GM12875 (cell line): ENCODE measurements at regions not wholly inside any gene's neighbourhood (a gene's known extent, or its start where the extent isn't known, plus 50 kb on each side); places are given as distances from the start of the nearest gene placed in this dataset.

Source experiments
- H3K4me3 ChIP-seq: one replicate; pipeline ENCODE4 v1.5.1; 2011; ENCODE audit warnings: low read depth, low read length, control low read depth
- CTCF ChIP-seq: IDR thresholded peaks from 2 replicates; pipeline ENCODE4 v1.5.1; 2011; ENCODE audit warnings: low read depth, mild to moderate bottlenecking, control low read depth, inconsistent platforms, low read length, moderate library complexity, borderline replicate concordance; ENCODE audit not compliant: insufficient read depth

DNA sequence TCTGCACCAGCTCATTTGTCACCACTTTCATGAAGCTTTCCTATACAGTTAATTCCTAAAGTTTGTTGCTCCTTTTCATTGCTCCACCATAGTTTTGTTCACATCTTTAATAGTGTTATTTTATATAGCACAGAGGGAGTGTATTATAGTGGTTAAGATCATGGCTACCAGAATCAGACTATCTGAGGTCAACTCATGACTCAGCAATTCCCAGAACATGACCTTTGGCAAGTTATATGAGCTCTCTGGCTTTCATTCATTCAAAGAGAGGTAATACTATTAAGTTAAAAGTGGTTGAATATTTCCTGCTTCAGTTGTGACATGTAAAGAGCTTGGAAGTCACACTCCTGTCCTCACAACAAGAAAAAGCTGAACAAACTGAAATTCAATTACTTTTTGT lies 1073.5 kb downstream of the NAALADL2 start:
- H3K4me3 ChIP-seq = no peak overlapping the region
- TF ChIP-seq CTCF = no peak

- no peak overlapping the region for H3K4me3 ChIP-seq
- TF ChIP-seq CTCF = no peak
Measured at GRCh38 chr3:175919133-175919532, 1060.0 kb downstream of the NAALADL2 start.

DNA sequence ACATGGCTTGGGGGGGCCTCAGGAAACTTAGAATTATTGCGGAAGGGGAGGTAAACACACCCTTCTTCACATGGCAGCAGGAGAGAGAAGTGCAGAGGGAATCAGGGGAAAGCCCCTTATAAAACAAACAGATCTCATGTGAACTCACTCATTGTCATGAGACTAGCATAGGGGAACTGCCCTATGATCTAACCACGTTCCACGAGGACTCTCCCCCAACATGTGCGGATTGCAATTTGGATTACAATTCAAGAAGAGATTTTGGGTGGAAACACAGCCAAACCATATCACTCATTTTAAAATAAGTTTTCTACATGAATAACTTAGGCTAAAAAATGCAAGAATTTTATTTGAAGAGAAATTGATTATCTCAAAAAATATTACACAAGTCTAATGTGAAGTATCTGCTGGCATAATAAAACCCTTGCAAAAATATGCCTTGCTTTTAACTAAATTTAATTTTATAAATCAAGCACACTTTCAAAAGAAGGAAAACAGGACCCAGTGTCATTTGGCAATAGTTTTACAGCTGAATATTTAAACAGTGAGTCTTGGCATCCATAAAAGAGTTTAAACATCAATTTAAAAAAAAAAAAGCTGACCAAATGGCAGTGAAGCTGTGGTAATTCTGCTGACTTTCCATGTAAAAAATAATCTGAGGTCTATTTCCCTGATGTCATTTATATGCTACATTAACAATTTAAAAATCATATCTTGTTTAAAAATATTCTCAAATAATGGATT lies 1057.2 kb downstream of the NAALADL2 start:
- H3K4me3 ChIP-seq = no peak overlapping the region
- TF ChIP-seq CTCF = no peak

DNA sequence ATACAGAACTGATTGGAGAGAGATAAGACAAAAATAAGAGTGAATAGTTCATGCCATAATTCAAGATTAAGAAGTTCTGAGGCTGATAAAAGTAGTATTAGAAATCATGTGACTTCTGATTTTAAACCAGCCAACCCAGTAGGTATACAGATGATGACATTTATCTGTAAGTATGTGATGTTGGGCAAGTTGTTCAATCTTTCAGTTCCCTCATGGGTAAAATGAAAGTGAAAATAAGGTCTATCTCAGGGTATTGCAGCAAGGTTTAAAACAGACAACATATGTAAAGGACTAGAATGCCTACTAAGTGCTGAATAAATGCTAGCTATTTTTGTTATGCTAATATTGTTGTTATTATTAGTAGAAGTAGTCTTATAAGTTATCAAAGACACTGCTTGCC lies 1055.7 kb downstream of the NAALADL2 start:
- no peak overlapping the region for H3K4me3 ChIP-seq
- TF ChIP-seq CTCF = no peak

DNA sequence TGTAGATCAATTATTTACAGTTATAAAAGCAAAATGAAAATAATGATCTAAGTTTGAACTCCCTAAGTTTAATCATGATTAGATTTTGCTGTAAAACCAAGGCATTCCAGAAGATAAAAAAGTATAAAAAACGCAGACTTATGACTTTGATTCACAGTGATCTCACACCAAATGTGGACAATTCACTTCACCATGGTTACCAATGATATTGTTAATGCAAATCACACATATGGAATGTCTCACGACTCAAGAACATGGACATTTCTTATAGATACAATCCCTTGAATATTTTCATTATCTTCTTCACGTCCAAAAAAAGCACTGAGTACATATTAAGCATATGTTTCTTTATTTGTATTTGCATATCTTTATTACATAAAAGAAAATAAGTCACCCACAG lies 1054.2 kb downstream of the NAALADL2 start:
- no peak for TF ChIP-seq CTCF
- H3K4me3 ChIP-seq = no peak overlapping the region

- TF ChIP-seq CTCF = no peak
- no peak overlapping the region for H3K4me3 ChIP-seq
Measured at GRCh38 chr3:175911937-175912336, 1052.8 kb downstream of the NAALADL2 start.

- no peak overlapping the region for H3K4me3 ChIP-seq
- TF ChIP-seq CTCF = no peak
Measured at GRCh38 chr3:175902226-175902625, 1043.1 kb downstream of the NAALADL2 start.
